ENCODE measurements at regions not wholly inside any gene's neighbourhood (a gene's known extent, or its start where the extent isn't known, plus 50 kb on each side); places are given as distances from the start of the nearest gene placed in this dataset.

DNA sequence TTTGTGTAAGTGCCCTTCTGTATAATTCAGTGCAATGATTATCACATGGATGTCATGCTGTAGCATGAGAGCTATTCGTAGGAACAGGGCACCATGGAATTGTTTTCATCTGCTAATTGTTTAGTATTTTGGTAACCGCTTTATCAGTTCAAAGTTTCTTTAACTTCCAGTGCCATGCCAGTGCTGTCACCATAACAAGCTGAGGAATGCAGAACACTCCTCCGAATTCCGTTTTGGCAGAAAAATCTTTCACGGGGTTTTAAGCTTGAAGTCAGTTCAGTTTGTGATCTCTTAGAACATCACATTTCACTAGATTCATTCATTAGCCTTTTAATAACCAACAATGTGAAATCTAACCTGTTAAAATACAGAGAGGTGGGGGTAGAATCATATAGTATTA lies 117.2 kb upstream of the SEMA3C start:
- DNase-seq (ENCODE audit: low spot score): no peak
- H3K36me3 ChIP-seq (replicated peaks in 1 of 2; ENCODE audit: control insufficient read depth in 2 of 2, insufficient read depth in 2 of 2, low read length in 2 of 2): no peaks in the 10 kb centered on the region
- no peak overlapping the region for H2BK5ac ChIP-seq (ENCODE audit: low read length)
- H3K14ac ChIP-seq (ENCODE audit: low read length): no peak overlapping the region
- H3K9ac ChIP-seq (ENCODE audit: low read depth, low read length, poor library complexity): no peak overlapping the region
- no peaks in the 10 kb centered on the region for H3K4me1 ChIP-seq (ENCODE audit: control insufficient read depth in 2 of 2, insufficient read depth in 1 of 2, low read depth in 1 of 2, low read length in 2 of 2)
- no peak overlapping the region for H3K23ac ChIP-seq (ENCODE audit: low read depth, low read length, poor library complexity)
- H2AFZ ChIP-seq (ENCODE audit: low read length): peak overlapping the region; percentile 56
- H2AK5ac ChIP-seq (ENCODE audit: low read depth, low read length): no peak overlapping the region
- no peak overlapping the region for H2BK120ac ChIP-seq (ENCODE audit: low read depth, low read length)
- no peak overlapping the region for H3K4me3 ChIP-seq (ENCODE audit: low read length in 2 of 2)
- H3K27me3 ChIP-seq (ENCODE audit: control insufficient read depth in 3 of 3, insufficient read depth in 3 of 3, low read depth in 1 of 3, low read length in 3 of 3): no peaks in the 10 kb centered on the region
- no peak overlapping the region for H3K4me2 ChIP-seq (ENCODE audit: insufficient read depth, low read length, poor library complexity, severe bottlenecking)
- no peaks in the 10 kb centered on the region for H3K9me3 ChIP-seq (replicated peaks in 1 of 2; ENCODE audit: control insufficient read depth in 2 of 2, insufficient read depth in 1 of 2, low read depth in 1 of 2, low read length in 2 of 2)
- no peak overlapping the region for H3K27ac ChIP-seq (replicated peaks; ENCODE audit: low read length)
- H2BK15ac ChIP-seq (ENCODE audit: low read length): no peak overlapping the region
- H4K8ac ChIP-seq (ENCODE audit: low read depth, low read length): no peak overlapping the region
- no peak overlapping the region for H4K91ac ChIP-seq (ENCODE audit: low read depth, low read length, poor library complexity)
- WGBS, 2 donors (ENCODE audit: extremely low coverage in 2 of 2, insufficient read length in 2 of 2, insufficient replicate concordance in 1 of 2): no CpG with 5 or more reads among the region's 5 CpGs
- H3K18ac ChIP-seq (ENCODE audit: low read length): no peak overlapping the region
- H3K79me1 ChIP-seq (ENCODE audit: low read depth, low read length): no peaks in the 10 kb centered on the region
- H2BK12ac ChIP-seq (ENCODE audit: low read length): no peak overlapping the region
- no peak overlapping the region for H3K4ac ChIP-seq (ENCODE audit: low read length)

DNA sequence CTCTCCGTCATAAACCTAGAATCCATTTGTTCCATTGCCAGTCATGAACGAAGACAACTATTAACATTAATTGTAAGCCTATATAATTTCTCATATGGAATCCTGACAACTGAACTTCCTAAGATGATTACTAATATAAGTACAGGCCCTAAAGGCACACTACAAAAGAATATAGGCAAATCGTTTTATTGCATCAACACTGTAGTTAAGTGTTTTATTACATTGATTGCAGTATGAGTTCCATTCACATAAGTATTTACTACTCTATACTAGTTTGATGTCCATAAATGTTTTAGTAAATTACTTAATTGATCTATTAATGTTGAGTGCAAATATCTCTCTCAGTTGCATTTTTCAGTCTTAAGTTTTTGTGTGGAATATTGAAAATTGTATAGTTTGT lies 113.1 kb upstream of the SEMA3C start:
- no CpG with 5 or more reads among the region's 3 CpGs for WGBS, 2 donors (ENCODE audit: extremely low coverage in 2 of 2, insufficient read length in 2 of 2, insufficient replicate concordance in 1 of 2)
- H3K18ac ChIP-seq (ENCODE audit: low read length): no peak overlapping the region
- H3K9me3 ChIP-seq (replicated peaks in 1 of 2; ENCODE audit: control insufficient read depth in 2 of 2, insufficient read depth in 1 of 2, low read depth in 1 of 2, low read length in 2 of 2): no peaks in the 10 kb centered on the region
- no peak overlapping the region for H3K27ac ChIP-seq (replicated peaks; ENCODE audit: low read length)
- H4K8ac ChIP-seq (ENCODE audit: low read depth, low read length): no peak overlapping the region
- H2BK15ac ChIP-seq (ENCODE audit: low read length): no peak overlapping the region
- no peak overlapping the region for H3K4me2 ChIP-seq (ENCODE audit: insufficient read depth, low read length, poor library complexity, severe bottlenecking)
- no peak overlapping the region for H3K23ac ChIP-seq (ENCODE audit: low read depth, low read length, poor library complexity)
- no peaks in the 10 kb centered on the region for H3K79me1 ChIP-seq (ENCODE audit: low read depth, low read length)
- H3K36me3 ChIP-seq (replicated peaks in 1 of 2; ENCODE audit: control insufficient read depth in 2 of 2, insufficient read depth in 2 of 2, low read length in 2 of 2): no peaks in the 10 kb centered on the region
- H2AK5ac ChIP-seq (ENCODE audit: low read depth, low read length): no peak overlapping the region
- no peak overlapping the region for H3K9ac ChIP-seq (ENCODE audit: low read depth, low read length, poor library complexity)
- H3K4me1 ChIP-seq (ENCODE audit: control insufficient read depth in 2 of 2, insufficient read depth in 1 of 2, low read depth in 1 of 2, low read length in 2 of 2): peaks cover 0 to 7% of the 10 kb centered on the region in 2 donors
- no peaks in the 10 kb centered on the region for H3K27me3 ChIP-seq (ENCODE audit: control insufficient read depth in 3 of 3, insufficient read depth in 3 of 3, low read depth in 1 of 3, low read length in 3 of 3)
- no peak for DNase-seq (ENCODE audit: low spot score)
- no peak overlapping the region for H2BK12ac ChIP-seq (ENCODE audit: low read length)
- no peak overlapping the region for H2BK5ac ChIP-seq (ENCODE audit: low read length)
- no peak overlapping the region for H3K4ac ChIP-seq (ENCODE audit: low read length)
- H4K91ac ChIP-seq (ENCODE audit: low read depth, low read length, poor library complexity): no peak overlapping the region
- no peak overlapping the region for H3K14ac ChIP-seq (ENCODE audit: low read length)
- no peak overlapping the region for H2AFZ ChIP-seq (ENCODE audit: low read length)
- no peak overlapping the region for H3K4me3 ChIP-seq (ENCODE audit: low read length in 2 of 2)
- no peak overlapping the region for H2BK120ac ChIP-seq (ENCODE audit: low read depth, low read length)

DNA sequence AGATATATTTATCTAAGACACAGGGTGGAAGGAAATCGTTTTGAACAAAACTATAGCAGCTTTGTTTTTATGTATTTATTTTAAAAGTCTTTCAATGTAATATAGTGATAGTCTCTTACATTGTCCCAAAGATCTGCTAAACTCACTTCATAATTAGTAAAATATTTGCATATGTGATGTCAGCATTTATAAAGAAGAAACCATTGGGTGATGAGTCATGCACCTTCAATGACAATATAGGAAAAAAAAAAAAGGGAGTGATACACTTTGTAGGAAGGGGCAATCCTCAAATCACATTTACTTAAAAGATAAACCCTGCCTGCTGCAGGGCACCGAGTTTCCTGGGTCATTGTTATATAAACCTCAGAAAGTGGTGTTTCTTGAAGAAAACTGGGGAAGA lies 112.4 kb upstream of the SEMA3C start:
- Histone ChIP-seq H2AFZ (ENCODE audit: low read length) (no peak overlapping the region), H3K36me3 (replicated peaks in 1 of 2; ENCODE audit: control insufficient read depth in 2 of 2, insufficient read depth in 2 of 2, low read length in 2 of 2) (no peaks in the 10 kb centered on the region), H2BK5ac (ENCODE audit: low read length) (no peak overlapping the region), H3K4me2 (ENCODE audit: insufficient read depth, low read length, poor library complexity, severe bottlenecking) (no peak overlapping the region), H4K91ac (ENCODE audit: low read depth, low read length, poor library complexity) (no peak overlapping the region), H3K27ac (replicated peaks; ENCODE audit: low read length) (no peak overlapping the region), H3K18ac (ENCODE audit: low read length) (no peak overlapping the region), H3K23ac (ENCODE audit: low read depth, low read length, poor library complexity) (no peak overlapping the region), H3K9me3 (replicated peaks in 1 of 2; ENCODE audit: control insufficient read depth in 2 of 2, insufficient read depth in 1 of 2, low read depth in 1 of 2, low read length in 2 of 2) (no peaks in the 10 kb centered on the region), H2AK5ac (ENCODE audit: low read depth, low read length) (no peak overlapping the region), H3K27me3 (ENCODE audit: control insufficient read depth in 3 of 3, insufficient read depth in 3 of 3, low read depth in 1 of 3, low read length in 3 of 3) (no peaks in the 10 kb centered on the region), H3K9ac (ENCODE audit: low read depth, low read length, poor library complexity) (no peak overlapping the region), H3K4me1 (ENCODE audit: control insufficient read depth in 2 of 2, insufficient read depth in 1 of 2, low read depth in 1 of 2, low read length in 2 of 2) (peaks cover 0 to 7% of the 10 kb centered on the region in 2 donors), H3K4me3 (ENCODE audit: low read length in 2 of 2) (no peak overlapping the region), H2BK15ac (ENCODE audit: low read length) (no peak overlapping the region), H2BK12ac (ENCODE audit: low read length) (no peak overlapping the region), H2BK120ac (ENCODE audit: low read depth, low read length) (no peak overlapping the region), H3K4ac (ENCODE audit: low read length) (no peak overlapping the region), H3K79me1 (ENCODE audit: low read depth, low read length) (no peaks in the 10 kb centered on the region), H3K14ac (ENCODE audit: low read length) (no peak overlapping the region), H4K8ac (ENCODE audit: low read depth, low read length) (no peak overlapping the region)
- no CpG with 5 or more reads among the region's 2 CpGs for WGBS, 2 donors (ENCODE audit: extremely low coverage in 2 of 2, insufficient read length in 2 of 2, insufficient replicate concordance in 1 of 2)
- DNase-seq (ENCODE audit: low spot score): no peak

DNA sequence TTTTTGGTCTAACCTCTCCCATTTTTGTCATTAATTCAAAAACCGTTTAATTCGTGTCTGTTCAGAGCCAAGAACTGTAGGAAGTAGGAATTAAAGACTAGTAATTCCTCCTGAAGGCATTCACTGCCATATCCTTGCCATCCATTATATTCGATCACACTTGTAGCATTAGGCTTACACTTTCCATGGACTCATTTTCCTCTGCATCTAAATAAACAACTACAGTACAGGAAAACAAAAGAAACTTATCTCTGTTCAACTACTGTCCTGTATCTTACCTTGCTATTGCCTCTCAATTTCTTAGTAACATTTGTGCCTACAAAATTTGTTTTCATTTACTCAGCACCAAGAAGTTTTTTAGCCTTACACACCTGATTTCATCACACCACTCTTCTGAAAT lies 111.6 kb upstream of the SEMA3C start:
- no peak overlapping the region for H3K9ac ChIP-seq (ENCODE audit: low read depth, low read length, poor library complexity)
- no peaks in the 10 kb centered on the region for H3K36me3 ChIP-seq (replicated peaks in 1 of 2; ENCODE audit: control insufficient read depth in 2 of 2, insufficient read depth in 2 of 2, low read length in 2 of 2)
- no peak overlapping the region for H3K23ac ChIP-seq (ENCODE audit: low read depth, low read length, poor library complexity)
- no peak overlapping the region for H2BK5ac ChIP-seq (ENCODE audit: low read length)
- H3K4ac ChIP-seq (ENCODE audit: low read length): no peak overlapping the region
- H4K91ac ChIP-seq (ENCODE audit: low read depth, low read length, poor library complexity): no peak overlapping the region
- no peaks in the 10 kb centered on the region for H3K27me3 ChIP-seq (ENCODE audit: control insufficient read depth in 3 of 3, insufficient read depth in 3 of 3, low read depth in 1 of 3, low read length in 3 of 3)
- H2AK5ac ChIP-seq (ENCODE audit: low read depth, low read length): no peak overlapping the region
- no peak overlapping the region for H3K4me2 ChIP-seq (ENCODE audit: insufficient read depth, low read length, poor library complexity, severe bottlenecking)
- H3K9me3 ChIP-seq (replicated peaks in 1 of 2; ENCODE audit: control insufficient read depth in 2 of 2, insufficient read depth in 1 of 2, low read depth in 1 of 2, low read length in 2 of 2): no peaks in the 10 kb centered on the region
- no CpG with 5 or more reads among the region's 3 CpGs for WGBS, 2 donors (ENCODE audit: extremely low coverage in 2 of 2, insufficient read length in 2 of 2, insufficient replicate concordance in 1 of 2)
- no peak overlapping the region for H3K4me3 ChIP-seq (ENCODE audit: low read length in 2 of 2)
- no peak overlapping the region for H3K14ac ChIP-seq (ENCODE audit: low read length)
- H2AFZ ChIP-seq (ENCODE audit: low read length): no peak overlapping the region
- H3K4me1 ChIP-seq (ENCODE audit: control insufficient read depth in 2 of 2, insufficient read depth in 1 of 2, low read depth in 1 of 2, low read length in 2 of 2): peaks cover 0 to 7% of the 10 kb centered on the region in 2 donors
- H3K79me1 ChIP-seq (ENCODE audit: low read depth, low read length): no peaks in the 10 kb centered on the region
- H2BK120ac ChIP-seq (ENCODE audit: low read depth, low read length): no peak overlapping the region
- H2BK15ac ChIP-seq (ENCODE audit: low read length): no peak overlapping the region
- H4K8ac ChIP-seq (ENCODE audit: low read depth, low read length): no peak overlapping the region
- H3K18ac ChIP-seq (ENCODE audit: low read length): no peak overlapping the region
- DNase-seq (ENCODE audit: low spot score): no peak
- no peak overlapping the region for H2BK12ac ChIP-seq (ENCODE audit: low read length)
- H3K27ac ChIP-seq (replicated peaks; ENCODE audit: low read length): no peak overlapping the region

All from neuronal stem cell (in vitro differentiated cells).